Heart left ventricle (tissue), 16 donors: ENCODE measurements at regions not wholly inside any gene's neighbourhood (a gene's known extent, or its start where the extent isn't known, plus 50 kb on each side); places are given as distances from the start of the nearest gene placed in this dataset.

ENCODE experiments used
- ATAC-seq, 4 donors: fragments of 200-7000 bp; cut with Tn5 transposase; one replicate each; pipeline ENCODE4 v1.9.1; 2020 to 2022; ENCODE audit warnings: moderate library complexity in 4 of 4, mild to moderate bottlenecking in 3 of 4, moderate number of reproducible peaks in 1 of 4
- DNase-seq, 5 donors: peaks; one replicate each; pipeline ENCODE4 v3.0.0-alpha.2; 2020
- H3K27ac ChIP-seq, 12 donors: fragments of 200-600 bp; sonication (generic) in 4 of 12; one replicate each; pipeline versions ENCODE4 v1.5.0 to v1.8.0; 2016 to 2022; ENCODE audit warnings: mild to moderate bottlenecking in 2 of 12
- H3K27me3 ChIP-seq, 9 donors: fragments of 200-600 bp; sonication (generic) in 2 of 9; one replicate each; pipeline versions ENCODE4 v1.5.1 to v1.8.0; 2016 to 2022; ENCODE audit warnings: mild to moderate bottlenecking in 3 of 9
- H3K36me3 ChIP-seq, 9 donors: fragments of 200-600 bp; sonication (generic) in 2 of 9; one replicate each; pipeline versions ENCODE4 v1.5.0 to v1.8.0; 2018 to 2022; ENCODE audit warnings: mild to moderate bottlenecking in 2 of 9
- H3K4me1 ChIP-seq, 12 donors: fragments of 200-600 bp; sonication (generic) in 4 of 12; one replicate each; pipeline versions ENCODE4 v1.5.0 to v1.8.0; 2016 to 2022; ENCODE audit warnings: mild to moderate bottlenecking in 3 of 12
- H3K4me3 ChIP-seq, 12 donors: fragments of 200-600 bp; sonication (generic) in 4 of 12; one replicate each; pipeline versions ENCODE4 v1.5.0 to v1.8.0; 2017 to 2022; ENCODE audit warnings: mild to moderate bottlenecking in 9 of 12, moderate library complexity in 4 of 12
- H3K9me3 ChIP-seq, 12 donors: fragments of 200-600 bp; sonication (generic) in 4 of 12; one replicate each; pipeline versions ENCODE4 v1.5.0 to v1.8.0; 2016 to 2022; ENCODE audit warnings: mild to moderate bottlenecking in 1 of 12
- CTCF ChIP-seq, 12 donors: fragments of 200-600 bp; sonication (generic) in 4 of 12; IDR thresholded peaks; one replicate each; pipeline versions ENCODE4 v1.5.0 to v1.8.0; 2018 to 2022; ENCODE audit warnings: antibody characterized with exemption in 12 of 12, mild to moderate bottlenecking in 5 of 12
- POLR2A ChIP-seq, 2 donors: fragments of 450-650 bp; IDR thresholded peaks; one replicate each; pipeline ENCODE4 v1.6.1; 2017; ENCODE audit warnings: antibody characterized with exemption in 2 of 2, mild to moderate bottlenecking in 2 of 2, moderate library complexity in 2 of 2
- WGBS, 4 donors: extraction: QIAGEN DNeasy Blood & Tissue Kit in 2 of 4; methylation state at CpG; one replicate each; pipeline versions ENCODE4 v1.1.5 to v1.1.7; 2013 to 2018; 5-methylcytosine and 5-hydroxymethylcytosine counted together
- intact Hi-C, 10 donors: fragments of 100-400 bp; cut with DNase I; formaldehyde crosslinking; loops; one replicate each; pipeline versions ENCODE4 v1.11.1 to v1.14.2; 2022
- donor health status: ischemic (EF 13 %, LVEDD 7.1; RV severe dilation, severe dysfunction).
- donor health status: healthy with polysubstance abuse.
- donor health status: DM: no; HTN: yes; CAD: no.
- donor health status: DM: no; HTN: no; CAD: no.
- donor health status: ischemic (EF 25% LVEDD 6.9; RV normal size, moderate dysfunction).
- donor health status: ischemic (EF 25% LVEDD 5.7; RV mildly dilated, moderate dysfunction).
- donor health status: healthy.
- donor health status: DM: yes; HTN: yes; CAD: no.
- donor health status: ischemic (EF 35%, LVEDD 5.7; RV mildly dilated, moderate dysfunction).
- donor health status: nonischemic (EF 11% LVEDD 7.7; RV severe dilation, severe dysfunction).
- donor health status: DM: yes; HTN: yes; CAD: no.
- donor health status: PGD.
- donor health status: ischemic (EF 29% LVEDD 5.4; RV normal size, mild dysfunction).
- donor health status: nonischemic (EF 23%, LVEDD 6.1; RV moderate dilation, normal function).

GRCh38 chr15:94857466-94857865, 626.1 kb downstream of the MCTP2 start:
- Histone ChIP-seq H3K4me3 (no peak overlapping the region), H3K36me3 (no peaks in the 10 kb centered on the region), H3K27ac (no peak overlapping the region), H3K9me3 (peaks cover 0 to 13% (median 0%) of the 10 kb centered on the region in 12 donors), H3K4me1 (no peaks in the 10 kb centered on the region), H3K27me3 (peaks cover 0 to 3% (median 0%) of the 10 kb centered on the region in 9 donors)
- no peak for TF ChIP-seq CTCF (IDR thresholded peaks at IDR 0.05)
- no peak for TF ChIP-seq POLR2A (IDR thresholded peaks at IDR 0.05)
- ATAC-seq (no peak), DNase-seq (no peak)
- intact Hi-C loops = no loop called here
- WGBS, 4 donors = 83 to 99% (median 98%) methylated on average over 4 of the region's 4 CpGs

GRCh38 chr15:94858011-94858410, 626.6 kb downstream of the MCTP2 start:
- ATAC-seq (no peak), DNase-seq (no peak)
- Histone ChIP-seq H3K9me3 (peaks cover 0 to 13% (median 0%) of the 10 kb centered on the region in 12 donors), H3K4me1 (no peaks in the 10 kb centered on the region), H3K27me3 (peaks cover 0 to 3% (median 0%) of the 10 kb centered on the region in 9 donors), H3K36me3 (no peaks in the 10 kb centered on the region), H3K27ac (no peak overlapping the region), H3K4me3 (no peak overlapping the region)
- TF ChIP-seq POLR2A (IDR thresholded peaks at IDR 0.05) (no peak), CTCF (IDR thresholded peaks at IDR 0.05) (no peak)
- intact Hi-C loops = no loop called here
- 49 to 63% (median 54%) methylated on average over 4 to 5 of the region's 5 CpGs for WGBS, 4 donors

GRCh38 chr15:94858449-94858848, 627.1 kb downstream of the MCTP2 start:
- Histone ChIP-seq H3K4me1 (no peaks in the 10 kb centered on the region), H3K36me3 (no peaks in the 10 kb centered on the region), H3K27me3 (peaks cover 0 to 3% (median 0%) of the 10 kb centered on the region in 9 donors), H3K27ac (no peak overlapping the region), H3K4me3 (no peak overlapping the region), H3K9me3 (peaks cover 0 to 12% (median 2%) of the 10 kb centered on the region in 12 donors)
- intact Hi-C loops = no loop called here
- no peak for ATAC-seq
- no peak for DNase-seq
- 59 to 75% (median 68%) methylated on average over 2 of the region's 2 CpGs for WGBS, 4 donors
- TF ChIP-seq CTCF (IDR thresholded peaks at IDR 0.05) = no peak
- no peak for TF ChIP-seq POLR2A (IDR thresholded peaks at IDR 0.05)

- Histone ChIP-seq H3K4me3 (no peak overlapping the region), H3K27me3 (peaks cover 0 to 3% (median 0%) of the 10 kb centered on the region in 9 donors), H3K4me1 (no peaks in the 10 kb centered on the region), H3K27ac (no peak overlapping the region), H3K36me3 (no peaks in the 10 kb centered on the region), H3K9me3 (peaks cover 0 to 12% (median 3%) of the 10 kb centered on the region in 12 donors)
- TF ChIP-seq POLR2A (IDR thresholded peaks at IDR 0.05) = no peak
- no peak for TF ChIP-seq CTCF (IDR thresholded peaks at IDR 0.05)
- no peak for ATAC-seq
- no peak for DNase-seq
- intact Hi-C loops = no loop called here
These were observed 627.6 kb downstream of the MCTP2 start for GRCh38 chr15:94858920-94859319.
